SK-N-SH (cell line): ENCODE measurements at regions not wholly inside any gene's neighbourhood (a gene's known extent, or its start where the extent isn't known, plus 50 kb on each side); places are given as distances from the start of the nearest gene placed in this dataset.

Experiments used
- CTCF ChIA-PET: fragments of 300-600, 350-600 bp; formaldehyde crosslinking; extraction: SDS; loops from one replicate; lab custom pipeline; 2021; lab: Yijun Ruan, JAX
- POLR2A ChIA-PET: fragments of 350-600 bp; sonication (Branson Sonifier 250); formaldehyde crosslinking; extraction: SDS; loops from one replicate; lab custom pipeline; 2020; ENCODE audit warnings: antibody characterized with exemption, inconsistent platforms; lab: Yijun Ruan, JAX
- DNase-seq: peaks from one replicate; pipeline ENCODE4 v3.0.0; 2012
- H2AFZ ChIP-seq: fragments of 200-600 bp; sonication (generic); 2 replicates; pipeline ENCODE4 v1.8.1; 2016; ENCODE audit warnings: antibody characterized with exemption, mild to moderate bottlenecking, low read depth
- H3F3A ChIP-seq: fragments of 200-600 bp; sonication (generic); replicated peaks from 2 replicates; pipeline ENCODE3; 2016; ENCODE audit warnings: antibody characterized with exemption, mild to moderate bottlenecking; ENCODE audit not compliant: insufficient read depth
- H3K27ac ChIP-seq, 2 experiments: fragments of 200-500 bp in 1 of 2; fragments of 200-600 bp in 1 of 2; sonication (Bioruptor generic) in 1 of 2; sonication (generic), shearing (Covaris generic) in 1 of 2; 2 replicates each; pipeline versions ENCODE4 v1.5.1 to v1.6.1; 2014 to 2016; ENCODE audit warnings: low read depth in 2 of 2, inconsistent platforms in 1 of 2, low read length in 1 of 2, mild to moderate bottlenecking in 1 of 2, mixed read lengths in 1 of 2
- H3K27me3 ChIP-seq: fragments of 200-600 bp; sonication (generic), shearing (Covaris generic); 2 replicates; pipeline ENCODE4 v1.6.1; 2016; ENCODE audit warnings: mixed run types; ENCODE audit not compliant: insufficient read depth
- H3K36me3 ChIP-seq, 2 experiments: fragments of 200-500 bp in 1 of 2; fragments of 200-600 bp in 1 of 2; sonication (Bioruptor generic) in 1 of 2; sonication (generic) in 1 of 2; replicated peaks in 1 of 2; 2 replicates each; pipeline versions ENCODE3 to v1.5.1; 2014 to 2016; ENCODE audit warnings: low read length in 1 of 2, mild to moderate bottlenecking in 1 of 2; ENCODE audit not compliant: insufficient read depth in 2 of 2, control insufficient read depth in 1 of 2
- H3K4me1 ChIP-seq, 2 experiments: fragments of 200-500 bp in 1 of 2; fragments of 200-600 bp in 1 of 2; sonication (Bioruptor generic) in 1 of 2; sonication (generic), shearing (Covaris generic) in 1 of 2; 2 replicates each; pipeline versions ENCODE4 v1.5.1 to v1.6.1; 2014 to 2016; ENCODE audit warnings: low read depth in 1 of 2, low read length in 1 of 2, mixed run types in 1 of 2; ENCODE audit not compliant: insufficient read depth in 2 of 2, control insufficient read depth in 1 of 2
- H3K4me2 ChIP-seq: fragments of 200-600 bp; sonication (generic), shearing (Covaris generic); 2 replicates; pipeline ENCODE4 v1.6.1; 2017; ENCODE audit warnings: mixed run types
- H3K4me3 ChIP-seq, 2 experiments: fragments of 200-500 bp in 1 of 2; fragments of 200-600 bp in 1 of 2; sonication (Bioruptor generic) in 1 of 2; sonication (generic), shearing (Covaris generic) in 1 of 2; 2 replicates each; pipeline versions ENCODE4 v1.5.1 to v1.8.1; 2014 to 2016; ENCODE audit warnings: low read depth in 2 of 2, inconsistent platforms in 1 of 2, low read length in 1 of 2, mild to moderate bottlenecking in 1 of 2, mixed read lengths in 1 of 2, moderate library complexity in 1 of 2
- H3K79me2 ChIP-seq: fragments of 200-600 bp; sonication (generic); 2 replicates; pipeline ENCODE4 v1.8.1; 2017; ENCODE audit warnings: mild to moderate bottlenecking; ENCODE audit not compliant: insufficient read depth
- H3K9ac ChIP-seq: fragments of 200-600 bp; sonication (generic); 2 replicates; pipeline ENCODE4 v1.6.1; 2017; ENCODE audit warnings: mixed run types
- H3K9me2 ChIP-seq: fragments of 200-600 bp; sonication (generic); 2 replicates; pipeline ENCODE4 v1.6.1; 2017; ENCODE audit warnings: mixed run types
- H3K9me3 ChIP-seq: fragments of 200-600 bp; sonication (generic); 2 replicates; pipeline ENCODE4 v1.6.1; 2017; ENCODE audit warnings: mixed run types, mild to moderate bottlenecking, moderate library complexity
- H4K20me1 ChIP-seq: fragments of 200-600 bp; sonication (generic); 2 replicates; pipeline ENCODE4 v1.6.1; 2017; ENCODE audit warnings: mild to moderate bottlenecking, mixed run types; ENCODE audit not compliant: insufficient read depth
- CTCF ChIP-seq: fragments of 200-600 bp; sonication (generic); IDR thresholded peaks from 2 replicates; pipeline ENCODE4 v1.6.1; 2017; ENCODE audit warnings: antibody characterized with exemption, mild to moderate bottlenecking, moderate library complexity
- FOSL2 ChIP-seq: IDR thresholded peaks from 2 replicates; pipeline ENCODE4 v1.4.0; 2012; ENCODE audit warnings: low read depth, mild to moderate bottlenecking, moderate library complexity, borderline replicate concordance
- FOXJ3 ChIP-seq: sonication (generic); formaldehyde crosslinking; IDR thresholded peaks from 2 replicates; pipeline ENCODE4 v1.5.1; 2020; ENCODE audit warnings: mild to moderate bottlenecking, missing genetic modification reagents
- FOXM1 ChIP-seq: IDR thresholded peaks from 2 replicates; pipeline ENCODE4 v1.4.0; 2012; ENCODE audit warnings: low read depth, mild to moderate bottlenecking
- GABPA ChIP-seq: IDR thresholded peaks from 2 replicates; pipeline ENCODE4 v1.4.0; 2012; ENCODE audit warnings: low read depth, mild to moderate bottlenecking
- MAX ChIP-seq: IDR thresholded peaks from 2 replicates; pipeline ENCODE4 v1.4.0; 2012; ENCODE audit warnings: low read depth
- MEF2A ChIP-seq: IDR thresholded peaks from 2 replicates; pipeline ENCODE4 v1.4.0; 2012; ENCODE audit warnings: low read depth, borderline replicate concordance
- RAD21 ChIP-seq: IDR thresholded peaks from 2 replicates; pipeline ENCODE4 v1.6.1; 2012; ENCODE audit warnings: mild to moderate bottlenecking, low read length
- RXRA ChIP-seq: IDR thresholded peaks from 2 replicates; pipeline ENCODE4 v1.4.0; 2012; ENCODE audit warnings: low read depth, mild to moderate bottlenecking, borderline replicate concordance
- TAF1 ChIP-seq: IDR thresholded peaks from 2 replicates; pipeline ENCODE4 v1.6.1; 2012; ENCODE audit warnings: low read depth, mild to moderate bottlenecking, low read length, moderate library complexity, borderline replicate concordance
- USF1 ChIP-seq: IDR thresholded peaks from 2 replicates; pipeline ENCODE4 v1.4.0; 2012; ENCODE audit warnings: low read depth, borderline replicate concordance
- USF2 ChIP-seq: fragments of 150-350 bp; IDR thresholded peaks from 2 replicates; pipeline ENCODE4 v1.6.1; 2017; ENCODE audit warnings: antibody characterized with exemption, low read length, low read depth, borderline replicate concordance
- WGBS: methylation state at CpG from one replicate; pipeline ENCODE4 v1.1.6; 2017; ENCODE audit warnings: low lambda C conversion rate; 5-methylcytosine and 5-hydroxymethylcytosine counted together

- H3K27ac ChIP-seq, result no peak overlapping the region
- 2% methylated on average over 1 of the region's 1 CpG for WGBS
- H3K9ac ChIP-seq, result no peak overlapping the region
- no peaks in the 10 kb centered on the region for H3K4me1 ChIP-seq
- no peak overlapping the region for H2AFZ ChIP-seq
- ChIA-PET POLR2A (no interaction called here), CTCF (no interaction called here)
- H3K79me2 ChIP-seq, result no peaks in the 10 kb centered on the region
- no peak for TF ChIP-seq RXRA
- no peak for TF ChIP-seq TAF1
- TF ChIP-seq FOXJ3 (CRISPR knock-in tag), result no peak
- no peak for TF ChIP-seq RAD21
- no peak for TF ChIP-seq USF2
- no peaks in the 10 kb centered on the region for H3K36me3 ChIP-seq
- no peaks in the 10 kb centered on the region for H3F3A ChIP-seq
- no peak overlapping the region for H3K4me2 ChIP-seq
- no peak for DNase-seq
- H3K4me3 ChIP-seq, result no peak overlapping the region
- H3K9me2 ChIP-seq, result no peaks in the 10 kb centered on the region
- H3K27me3 ChIP-seq, result no peaks in the 10 kb centered on the region
- H3K9me3 ChIP-seq, result no peaks in the 10 kb centered on the region
- no peaks in the 10 kb centered on the region for H4K20me1 ChIP-seq
These were observed 1854.6 kb downstream of the PCDH7 start for GRCh38 chr4:32574803-32575202.

GRCh38 chr4:32589097-32589496, 1868.9 kb downstream of the PCDH7 start:
- Histone ChIP-seq H3K79me2 (no peaks in the 10 kb centered on the region), H3K4me3 (no peak overlapping the region), H3K4me2 (no peak overlapping the region), H3K9me2 (no peaks in the 10 kb centered on the region), H3K4me1 (no peaks in the 10 kb centered on the region), H3F3A (no peaks in the 10 kb centered on the region), H3K9ac (no peak overlapping the region), H3K27me3 (no peaks in the 10 kb centered on the region), H3K27ac (no peak overlapping the region), H3K36me3 (no peaks in the 10 kb centered on the region), H2AFZ (no peak overlapping the region), H3K9me3 (no peaks in the 10 kb centered on the region), H4K20me1 (no peaks in the 10 kb centered on the region)
- POLR2A ChIA-PET, result no interaction called here
- WGBS, result 4% methylated on average over 2 of the region's 2 CpGs
- CTCF ChIA-PET, result no interaction called here
- no peak for DNase-seq
- no peak for TF ChIP-seq MEF2A
- no peak for TF ChIP-seq FOSL2
- TF ChIP-seq GABPA, result no peak
- no peak for TF ChIP-seq USF1
- TF ChIP-seq USF2, result no peak

- no peaks in the 10 kb centered on the region for H3F3A ChIP-seq
- no peaks in the 10 kb centered on the region for H3K4me1 ChIP-seq
- H3K9ac ChIP-seq, result no peak overlapping the region
- no peaks in the 10 kb centered on the region for H3K9me3 ChIP-seq
- H3K9me2 ChIP-seq, result no peaks in the 10 kb centered on the region
- H3K36me3 ChIP-seq, result no peaks in the 10 kb centered on the region
- no peak overlapping the region for H3K27ac ChIP-seq
- no peak for DNase-seq
- TF ChIP-seq MAX (no peak), RXRA (no peak), FOXM1 (no peak), CTCF (no peak)
- no peak overlapping the region for H2AFZ ChIP-seq
- H3K4me2 ChIP-seq, result no peak overlapping the region
- WGBS, result 6% methylated on average over 2 of the region's 2 CpGs
- H3K4me3 ChIP-seq, result no peak overlapping the region
- ChIA-PET POLR2A (no interaction called here), CTCF (no interaction called here)
- no peaks in the 10 kb centered on the region for H4K20me1 ChIP-seq
- H3K27me3 ChIP-seq, result no peaks in the 10 kb centered on the region
- H3K79me2 ChIP-seq, result no peaks in the 10 kb centered on the region
These were observed 1869.7 kb downstream of the PCDH7 start for GRCh38 chr4:32589853-32590252.
